ENCODE measurements at regions not wholly inside any gene's neighbourhood (a gene's known extent, or its start where the extent isn't known, plus 50 kb on each side); places are given as distances from the start of the nearest gene placed in this dataset.

- Histone ChIP-seq H3K9me3 (ENCODE audit: control insufficient read depth, insufficient read depth, low read length) (no peaks in the 10 kb centered on the region), H3K27me3 (ENCODE audit: control insufficient read depth, insufficient read depth, low read length) (no peaks in the 10 kb centered on the region), H3K27ac (ENCODE audit: low read depth, low read length) (no peak overlapping the region), H3K4me3 (ENCODE audit: low read depth, low read length) (no peak overlapping the region)
- CTCF ChIA-PET = no interaction called here
- no peak for DNase-seq (ENCODE audit: low read depth, low spot score)
- TF ChIP-seq, protein P1, sequence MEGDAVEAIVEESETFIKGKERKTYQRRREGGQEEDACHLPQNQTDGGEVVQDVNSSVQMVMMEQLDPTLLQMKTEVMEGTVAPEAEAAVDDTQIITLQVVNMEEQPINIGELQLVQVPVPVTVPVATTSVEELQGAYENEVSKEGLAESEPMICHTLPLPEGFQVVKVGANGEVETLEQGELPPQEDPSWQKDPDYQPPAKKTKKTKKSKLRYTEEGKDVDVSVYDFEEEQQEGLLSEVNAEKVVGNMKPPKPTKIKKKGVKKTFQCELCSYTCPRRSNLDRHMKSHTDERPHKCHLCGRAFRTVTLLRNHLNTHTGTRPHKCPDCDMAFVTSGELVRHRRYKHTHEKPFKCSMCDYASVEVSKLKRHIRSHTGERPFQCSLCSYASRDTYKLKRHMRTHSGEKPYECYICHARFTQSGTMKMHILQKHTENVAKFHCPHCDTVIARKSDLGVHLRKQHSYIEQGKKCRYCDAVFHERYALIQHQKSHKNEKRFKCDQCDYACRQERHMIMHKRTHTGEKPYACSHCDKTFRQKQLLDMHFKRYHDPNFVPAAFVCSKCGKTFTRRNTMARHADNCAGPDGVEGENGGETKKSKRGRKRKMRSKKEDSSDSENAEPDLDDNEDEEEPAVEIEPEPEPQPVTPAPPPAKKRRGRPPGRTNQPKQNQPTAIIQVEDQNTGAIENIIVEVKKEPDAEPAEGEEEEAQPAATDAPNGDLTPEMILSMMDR (IDR thresholded peaks at IDR 0.05; ENCODE audit: low read depth, low read length) = no peak
- POLR2A ChIA-PET = no interaction called here
These were observed 66.5 kb downstream of the HMHB1 start for GRCh38 chr5:143878430-143878829.

DNA sequence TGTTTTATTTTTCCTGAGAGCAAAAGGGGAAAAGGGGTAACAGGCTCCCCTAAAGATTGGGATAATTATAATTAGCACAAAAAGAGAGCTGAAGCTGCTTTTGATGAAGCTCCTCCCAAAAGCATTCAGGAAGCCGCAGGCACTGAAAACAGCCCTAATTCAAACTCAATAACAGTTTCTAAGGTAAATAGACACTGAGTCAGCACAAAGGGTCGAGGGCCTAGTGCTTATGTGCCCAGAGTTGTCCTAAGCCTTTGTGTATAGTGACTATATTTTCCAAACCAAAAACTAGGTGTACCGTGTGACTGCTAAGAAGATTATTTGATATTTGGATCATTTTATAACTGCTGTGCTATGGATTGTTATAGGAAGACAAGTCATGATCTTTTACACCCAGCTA is 67.7 kb downstream of the HMHB1 start:
- ChIA-PET CTCF (no interaction called here), POLR2A (no interaction called here)
- DNase-seq (ENCODE audit: low read depth, low spot score) = no peak
- H3K4me3 ChIP-seq (ENCODE audit: low read depth, low read length) = no peak overlapping the region
- H3K27me3 ChIP-seq (ENCODE audit: control insufficient read depth, insufficient read depth, low read length) = no peaks in the 10 kb centered on the region
- no peaks in the 10 kb centered on the region for H3K9me3 ChIP-seq (ENCODE audit: control insufficient read depth, insufficient read depth, low read length)
- no peak overlapping the region for H3K27ac ChIP-seq (ENCODE audit: low read depth, low read length)
- TF ChIP-seq, protein P1 (IDR thresholded peaks at IDR 0.05; ENCODE audit: low read depth, low read length) = no peak

DNA sequence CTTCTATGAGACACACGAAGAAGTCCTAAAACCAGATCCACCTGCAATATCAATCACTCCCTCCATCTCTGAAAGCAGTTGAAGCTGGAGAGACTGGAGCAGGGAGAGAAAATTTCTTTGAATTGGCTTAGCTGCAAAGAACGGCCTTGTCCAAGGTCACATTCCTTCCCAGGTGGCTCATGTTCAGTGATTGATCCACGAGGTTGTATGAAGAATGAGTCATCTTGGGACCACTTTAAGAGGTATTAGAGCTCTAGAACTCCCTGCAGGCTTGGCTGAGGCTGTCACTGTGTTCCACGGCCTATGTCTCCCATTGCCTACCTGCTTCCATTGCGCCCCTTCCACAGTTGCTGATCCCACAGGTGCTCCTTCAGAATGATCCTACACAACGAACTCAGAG is 68.2 kb downstream of the HMHB1 start:
- no peaks in the 10 kb centered on the region for H3K9me3 ChIP-seq (ENCODE audit: control insufficient read depth, insufficient read depth, low read length)
- H3K27ac ChIP-seq (ENCODE audit: low read depth, low read length) = no peak overlapping the region
- no peaks in the 10 kb centered on the region for H3K27me3 ChIP-seq (ENCODE audit: control insufficient read depth, insufficient read depth, low read length)
- TF ChIP-seq, protein P1 (IDR thresholded peaks at IDR 0.05; ENCODE audit: low read depth, low read length) = no peak
- ChIA-PET POLR2A (no interaction called here), CTCF (no interaction called here)
- no peak overlapping the region for H3K4me3 ChIP-seq (ENCODE audit: low read depth, low read length)
- no peak for DNase-seq (ENCODE audit: low read depth, low spot score)

- Histone ChIP-seq H3K27me3 (ENCODE audit: control insufficient read depth, insufficient read depth, low read length) (no peaks in the 10 kb centered on the region), H3K9me3 (ENCODE audit: control insufficient read depth, insufficient read depth, low read length) (no peaks in the 10 kb centered on the region), H3K27ac (ENCODE audit: low read depth, low read length) (no peak overlapping the region), H3K4me3 (ENCODE audit: low read depth, low read length) (no peak overlapping the region)
- CTCF ChIA-PET = no interaction called here
- POLR2A ChIA-PET = no interaction called here
- TF ChIP-seq, protein P1 (IDR thresholded peaks at IDR 0.05; ENCODE audit: low read depth, low read length) = no peak
- no peak for DNase-seq (ENCODE audit: low read depth, low spot score)
These were observed 70.6 kb downstream of the HMHB1 start for GRCh38 chr5:143882520-143882919.

- H3K4me3 ChIP-seq (ENCODE audit: low read depth, low read length) = no peak overlapping the region
- POLR2A ChIA-PET = no interaction called here
- TF ChIP-seq, protein P1 (IDR thresholded peaks at IDR 0.05; ENCODE audit: low read depth, low read length) = no peak
- no peak overlapping the region for H3K27ac ChIP-seq (ENCODE audit: low read depth, low read length)
- no peaks in the 10 kb centered on the region for H3K27me3 ChIP-seq (ENCODE audit: control insufficient read depth, insufficient read depth, low read length)
- no peak for DNase-seq (ENCODE audit: low read depth, low spot score)
- no peaks in the 10 kb centered on the region for H3K9me3 ChIP-seq (ENCODE audit: control insufficient read depth, insufficient read depth, low read length)
- CTCF ChIA-PET = interaction anchor here (0.7 kb wide), 1 partner anchor 34 kb away, joined by 3 read pairs; no protein-coding TSS in a partner anchor
These were observed 74.1 kb downstream of the HMHB1 start for GRCh38 chr5:143886096-143886495.

Data from AG04450 (cell line).